HEK293T (cell line): ENCODE measurements at regions not wholly inside any gene's neighbourhood (a gene's known extent, or its start where the extent isn't known, plus 50 kb on each side); places are given as distances from the start of the nearest gene placed in this dataset.

Experiments
- ARNT ChIP-seq: fragments of 450-650 bp; IDR thresholded peaks from 2 replicates; pipeline ENCODE4 v1.6.1; 2017; ENCODE audit warnings: mild to moderate bottlenecking
- BHLHE40 ChIP-seq: fragments of 450-650 bp; IDR thresholded peaks from 2 replicates; pipeline ENCODE4 v1.6.1; 2016; ENCODE audit warnings: mild to moderate bottlenecking, moderate library complexity, borderline replicate concordance
- CTBP1 ChIP-seq: fragments of 450-650 bp; IDR thresholded peaks from 2 replicates; pipeline ENCODE4 v1.6.1; 2016; ENCODE audit warnings: borderline replicate concordance
- FOXA1 ChIP-seq: fragments of 450-650 bp; IDR thresholded peaks from 2 replicates; pipeline ENCODE4 v1.6.1; 2016; ENCODE audit warnings: mild to moderate bottlenecking
- FOXK2 ChIP-seq: fragments of 450-650 bp; IDR thresholded peaks from 2 replicates; pipeline ENCODE4 v1.6.1; 2016; ENCODE audit warnings: mild to moderate bottlenecking
- FOXM1 ChIP-seq: fragments of 450-650 bp; IDR thresholded peaks from 2 replicates; pipeline ENCODE4 v1.6.1; 2017; ENCODE audit warnings: mild to moderate bottlenecking, borderline replicate concordance
- HDGF ChIP-seq: fragments of 450-650 bp; IDR thresholded peaks from 2 replicates; pipeline ENCODE4 v1.6.1; 2017; ENCODE audit warnings: antibody characterized with exemption, borderline replicate concordance
- L3MBTL2 ChIP-seq: fragments of 450-650 bp; conservative IDR thresholded peaks from 2 replicates; pipeline ENCODE4 v1.6.1; 2016; ENCODE audit warnings: mild to moderate bottlenecking
- NFRKB ChIP-seq: fragments of 450-650 bp; IDR thresholded peaks from 2 replicates; pipeline ENCODE4 v1.6.1; 2016; ENCODE audit warnings: mild to moderate bottlenecking, moderate library complexity
- SP1 ChIP-seq: fragments of 450-650 bp; IDR thresholded peaks from 2 replicates; pipeline ENCODE4 v1.6.1; 2017
- TARDBP ChIP-seq: fragments of 450-650 bp; IDR thresholded peaks from 2 replicates; pipeline ENCODE4 v1.6.1; 2016
- ZNF384 ChIP-seq: fragments of 450-650 bp; IDR thresholded peaks from 2 replicates; pipeline ENCODE4 v1.6.1; 2016

GRCh38 chr4:22999419-22999818 is 306.7 kb downstream of the GBA3 start:
- TF ChIP-seq BHLHE40 = no peak
- no peak for TF ChIP-seq FOXM1
- no peak for TF ChIP-seq ZNF384
- no peak for TF ChIP-seq FOXA1
- TF ChIP-seq FOXK2 = no peak
- no peak for TF ChIP-seq HDGF
- no peak for TF ChIP-seq SP1
- TF ChIP-seq ARNT = no peak
- no peak for TF ChIP-seq CTBP1
- TF ChIP-seq NFRKB = no peak
- no peak for TF ChIP-seq L3MBTL2
- TF ChIP-seq TARDBP = no peak
